PC-9 (cell line): ENCODE measurements at regions not wholly inside any gene's neighbourhood (a gene's known extent, or its start where the extent isn't known, plus 50 kb on each side); places are given as distances from the start of the nearest gene placed in this dataset.

ENCODE experiments used
- BruUV-seq: library from RNA; stranded (reverse); fragments of 400-500 nt; replicated peaks from 2 replicates; lab custom pipeline; 2021; lab: Mats Ljungman, UMichigan
- CTCF ChIA-PET: fragments of 300-600 bp; sonication (Branson Sonifier 250); formaldehyde crosslinking; loops from one replicate; lab custom pipeline; 2022; ENCODE audit warnings: antibody characterized with exemption; lab: Charles Lee
- POLR2A ChIA-PET: fragments of 300-600 bp; sonication (Branson Sonifier 250); formaldehyde crosslinking; loops from one replicate; lab custom pipeline; 2022; ENCODE audit warnings: antibody characterized with exemption; ENCODE audit not compliant: unreplicated experiment; lab: Charles Lee
- DNase-seq, 2 experiments: peaks; one replicate each; pipeline versions ENCODE4 v3.0.0 to v3.0.0-alpha.2; 2015 to 2022; ENCODE audit warnings: mixed read lengths in 1 of 2
- H2AFZ ChIP-seq: fragments of 200-600 bp; sonication (generic); 2 replicates; pipeline ENCODE4 v1.8.1; 2017; ENCODE audit warnings: antibody characterized with exemption
- H3F3A ChIP-seq: fragments of 200-600 bp; sonication (generic); 2 replicates; pipeline ENCODE4 v1.8.1; 2017; ENCODE audit warnings: antibody characterized with exemption, mild to moderate bottlenecking, low read depth; ENCODE audit not compliant: insufficient read depth
- H3K27ac ChIP-seq: fragments of 200-600 bp; sonication (generic); 2 replicates; pipeline ENCODE4 v1.6.1; 2016; ENCODE audit warnings: mixed run types
- H3K27me3 ChIP-seq: fragments of 200-600 bp; sonication (generic); 2 replicates; pipeline ENCODE4 v1.6.1; 2016; ENCODE audit warnings: low read depth, mixed run types; ENCODE audit not compliant: insufficient read depth
- H3K36me3 ChIP-seq: fragments of 200-600 bp; sonication (generic); 2 replicates; pipeline ENCODE4 v1.6.1; 2016; ENCODE audit warnings: low read depth, mixed run types
- H3K4me1 ChIP-seq: fragments of 200-600 bp; sonication (generic); replicated peaks from 2 replicates; pipeline ENCODE4 v1.6.1; 2016; ENCODE audit warnings: mixed run types; ENCODE audit not compliant: insufficient read depth
- H3K4me2 ChIP-seq: fragments of 200-600 bp; sonication (generic); 2 replicates; pipeline ENCODE4 v1.6.1; 2017; ENCODE audit warnings: mixed run types
- H3K4me3 ChIP-seq: fragments of 200-600 bp; sonication (generic); 2 replicates; pipeline ENCODE4 v1.6.1; 2016; ENCODE audit warnings: mixed run types
- H3K79me2 ChIP-seq: fragments of 200-600 bp; sonication (generic); 2 replicates; pipeline ENCODE4 v1.6.1; 2017; ENCODE audit warnings: low read depth, mixed run types
- H3K9me2 ChIP-seq: fragments of 200-600 bp; sonication (generic); 2 replicates; pipeline ENCODE4 v1.8.1; 2017; ENCODE audit warnings: mild to moderate bottlenecking; ENCODE audit not compliant: insufficient read depth
- H3K9me3 ChIP-seq: fragments of 200-600 bp; sonication (generic); 2 replicates; pipeline ENCODE4 v1.8.1; 2016; ENCODE audit warnings: low read depth; ENCODE audit not compliant: insufficient read depth
- H4K20me1 ChIP-seq: fragments of 200-600 bp; sonication (generic); 2 replicates; pipeline ENCODE4 v1.8.1; 2017; ENCODE audit not compliant: insufficient read depth
- CTCF ChIP-seq: fragments of 200-600 bp; sonication (generic); conservative IDR thresholded peaks from 2 replicates; pipeline ENCODE4 v1.6.1; 2017; ENCODE audit warnings: mixed run types, antibody characterized with exemption, mild to moderate bottlenecking, moderate library complexity
- EZH2 ChIP-seq: fragments of 200-600 bp; sonication (generic); IDR thresholded peaks from 2 replicates; pipeline ENCODE4 v1.8.0; 2017; ENCODE audit warnings: antibody characterized with exemption, low read depth
- intact Hi-C: fragments of 100-400 bp; cut with micrococcal nuclease; formaldehyde crosslinking; loops from one replicate; pipeline ENCODE4 v1.10.0; 2022; ENCODE audit not compliant: unreplicated experiment

GRCh38 chr7:88449410-88449809 lies 142.7 kb upstream of the STEAP4 start:
- intact Hi-C loops = no loop called here
- ChIA-PET POLR2A (no interaction called here), CTCF (no interaction called here)
- no peak overlapping the region for H3K27ac ChIP-seq
- no TSS peak for BruUV-seq
- H3K9me3 ChIP-seq = no peaks in the 10 kb centered on the region
- TF ChIP-seq CTCF (no peak), EZH2 (no peak)
- no peaks in the 10 kb centered on the region for H3K79me2 ChIP-seq
- H3K4me2 ChIP-seq = no peak overlapping the region
- DNase-seq = no peak
- H3F3A ChIP-seq = no peaks in the 10 kb centered on the region
- H3K4me3 ChIP-seq = no peak overlapping the region
- H4K20me1 ChIP-seq = no peaks in the 10 kb centered on the region
- H3K4me1 ChIP-seq = no peaks in the 10 kb centered on the region
- no peak overlapping the region for H2AFZ ChIP-seq
- no peaks in the 10 kb centered on the region for H3K9me2 ChIP-seq
- no peaks in the 10 kb centered on the region for H3K36me3 ChIP-seq
- no peaks in the 10 kb centered on the region for H3K27me3 ChIP-seq

- peaks cover 3% of the 10 kb centered on the region; the same call in 1 of the 2 replicates for H3K9me2 ChIP-seq
- no peak overlapping the region for H3K4me3 ChIP-seq
- no peaks in the 10 kb centered on the region for H3K4me1 ChIP-seq
- no peak for TF ChIP-seq CTCF
- TF ChIP-seq EZH2 = no peak
- H3K36me3 ChIP-seq = no peaks in the 10 kb centered on the region
- intact Hi-C loops = no loop called here
- H3K27me3 ChIP-seq = no peaks in the 10 kb centered on the region
- no peaks in the 10 kb centered on the region for H3K9me3 ChIP-seq
- H2AFZ ChIP-seq = 0 out of 2 replicates have a peak overlapping the region, but pooled peaks have one; percentile 16
- no peak for DNase-seq
- no peaks in the 10 kb centered on the region for H4K20me1 ChIP-seq
- ChIA-PET POLR2A (no interaction called here), CTCF (no interaction called here)
- no peaks in the 10 kb centered on the region for H3K79me2 ChIP-seq
- H3K27ac ChIP-seq = no peak overlapping the region
- H3K4me2 ChIP-seq = no peak overlapping the region
- H3F3A ChIP-seq = no peaks in the 10 kb centered on the region
- no TSS peak for BruUV-seq
Observed at GRCh38 chr7:88442413-88442812, 135.7 kb upstream of the STEAP4 start.

- no peak for DNase-seq
- Histone ChIP-seq H3K9me3 (no peaks in the 10 kb centered on the region), H3K4me1 (no peaks in the 10 kb centered on the region), H2AFZ (no peak overlapping the region), H3K79me2 (no peaks in the 10 kb centered on the region), H3K4me3 (no peak overlapping the region), H3K27me3 (no peaks in the 10 kb centered on the region), H3F3A (no peaks in the 10 kb centered on the region), H4K20me1 (no peaks in the 10 kb centered on the region), H3K36me3 (no peaks in the 10 kb centered on the region), H3K9me2 (peaks cover 3% of the 10 kb centered on the region; the same call in 1 of the 2 replicates), H3K27ac (no peak overlapping the region), H3K4me2 (no peak overlapping the region)
- ChIA-PET POLR2A (no interaction called here), CTCF (no interaction called here)
- TF ChIP-seq CTCF (no peak), EZH2 (no peak)
- BruUV-seq = no TSS peak
- intact Hi-C loops = no loop called here
Observed at GRCh38 chr7:88437132-88437531, 130.4 kb upstream of the STEAP4 start.
